Gastroesophageal sphincter (tissue), 3 donors: ENCODE measurements at regions not wholly inside any gene's neighbourhood (a gene's known extent, or its start where the extent isn't known, plus 50 kb on each side); places are given as distances from the start of the nearest gene placed in this dataset.

Source experiments
- POLR2A ChIP-seq, 2 donors: fragments of 450-650 bp; IDR thresholded peaks; one replicate each; pipeline ENCODE4 v1.6.1; 2017; ENCODE audit warnings: antibody characterized with exemption in 2 of 2, mild to moderate bottlenecking in 2 of 2, moderate library complexity in 1 of 2
- POLR2AphosphoS5 ChIP-seq: sonication (generic); formaldehyde crosslinking; IDR thresholded peaks from one replicate; pipeline ENCODE4 v1.6.1; 2017; ENCODE audit warnings: antibody characterized with exemption
- TF ChIP-seq, protein P1 (sequence below), 4 experiments: fragments of 200-600 bp in 2 of 4; fragments of 450-650 bp in 2 of 4; sonication (generic) in 1 of 4; IDR thresholded peaks; one replicate each; pipeline ENCODE4 v1.5.1; 2017 to 2019; ENCODE audit warnings: antibody characterized with exemption in 4 of 4, mild to moderate bottlenecking in 2 of 4, moderate library complexity in 2 of 4

DNA sequence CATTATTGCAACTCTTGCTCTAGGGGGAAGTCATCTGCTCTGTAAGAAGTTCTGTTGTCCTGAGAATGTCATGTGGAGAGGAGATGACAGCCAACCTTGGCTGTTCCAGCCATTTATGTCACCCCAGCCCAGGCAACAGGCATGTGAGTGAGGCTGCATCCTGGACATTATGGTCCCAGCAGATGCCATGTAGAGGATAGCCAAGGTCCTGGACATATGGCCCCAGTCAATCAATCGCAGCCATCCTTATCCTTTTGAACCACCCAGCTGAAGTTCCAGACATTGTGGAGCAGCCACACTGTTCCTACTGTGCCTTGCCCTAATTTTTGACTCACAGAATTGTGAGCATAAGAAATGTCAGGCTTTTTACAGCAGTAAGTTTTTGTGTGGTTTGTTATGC is 84.9 kb downstream of the AVPR1A start:
- TF ChIP-seq POLR2AphosphoS5: no peak
- TF ChIP-seq POLR2A (IDR thresholded peaks at IDR 0.05): no peak
- TF ChIP-seq, protein P1, sequence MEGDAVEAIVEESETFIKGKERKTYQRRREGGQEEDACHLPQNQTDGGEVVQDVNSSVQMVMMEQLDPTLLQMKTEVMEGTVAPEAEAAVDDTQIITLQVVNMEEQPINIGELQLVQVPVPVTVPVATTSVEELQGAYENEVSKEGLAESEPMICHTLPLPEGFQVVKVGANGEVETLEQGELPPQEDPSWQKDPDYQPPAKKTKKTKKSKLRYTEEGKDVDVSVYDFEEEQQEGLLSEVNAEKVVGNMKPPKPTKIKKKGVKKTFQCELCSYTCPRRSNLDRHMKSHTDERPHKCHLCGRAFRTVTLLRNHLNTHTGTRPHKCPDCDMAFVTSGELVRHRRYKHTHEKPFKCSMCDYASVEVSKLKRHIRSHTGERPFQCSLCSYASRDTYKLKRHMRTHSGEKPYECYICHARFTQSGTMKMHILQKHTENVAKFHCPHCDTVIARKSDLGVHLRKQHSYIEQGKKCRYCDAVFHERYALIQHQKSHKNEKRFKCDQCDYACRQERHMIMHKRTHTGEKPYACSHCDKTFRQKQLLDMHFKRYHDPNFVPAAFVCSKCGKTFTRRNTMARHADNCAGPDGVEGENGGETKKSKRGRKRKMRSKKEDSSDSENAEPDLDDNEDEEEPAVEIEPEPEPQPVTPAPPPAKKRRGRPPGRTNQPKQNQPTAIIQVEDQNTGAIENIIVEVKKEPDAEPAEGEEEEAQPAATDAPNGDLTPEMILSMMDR (IDR thresholded peaks at IDR 0.05): no peak
